PC-3 (cell line): ENCODE measurements at regions not wholly inside any gene's neighbourhood (a gene's known extent, or its start where the extent isn't known, plus 50 kb on each side); places are given as distances from the start of the nearest gene placed in this dataset.

ENCODE experiments used
- CTCF ChIP-seq: fragments of 300-600 bp; sonication (generic); conservative IDR thresholded peaks from 2 replicates; pipeline ENCODE4 v1.5.1; 2017; ENCODE audit warnings: antibody characterized with exemption, low read depth, mild to moderate bottlenecking, low read length
- EZH2 ChIP-seq: fragments of 300-600 bp; sonication (generic); IDR thresholded peaks from one replicate; pipeline ENCODE4 v1.6.1; 2017; ENCODE audit warnings: antibody characterized with exemption, mild to moderate bottlenecking, low read length; ENCODE audit not compliant: unreplicated experiment
- EZH2phosphoT487 ChIP-seq: fragments of 300-600 bp; sonication (generic); IDR thresholded peaks from 2 replicates; pipeline ENCODE4 v1.6.1; 2018; ENCODE audit warnings: mild to moderate bottlenecking, antibody characterized with exemption, low read length, borderline replicate concordance

- TF ChIP-seq CTCF (no peak), EZH2 (no peak), EZH2phosphoT487 (no peak)
These were observed 540.6 kb downstream of the QKI start for GRCh38 chr6:163955096-163955495.
